Loucy (cell line): ENCODE measurements at regions not wholly inside any gene's neighbourhood (a gene's known extent, or its start where the extent isn't known, plus 50 kb on each side); places are given as distances from the start of the nearest gene placed in this dataset.

ENCODE experiments used
- H2AFZ ChIP-seq: fragments of 200-600 bp; sonication (generic); 2 replicates; pipeline ENCODE4 v1.6.0; 2016; ENCODE audit warnings: antibody characterized with exemption, mild to moderate bottlenecking, low read length, moderate library complexity
- H3F3A ChIP-seq: fragments of 200-600 bp; 2 replicates; pipeline ENCODE4 v1.6.0; 2016; ENCODE audit warnings: antibody characterized with exemption, low read depth, mild to moderate bottlenecking
- H3K27me3 ChIP-seq: fragments of 200-600 bp; sonication (generic); 2 replicates; pipeline ENCODE4 v1.6.1; 2014; ENCODE audit warnings: low read length, mild to moderate bottlenecking; ENCODE audit not compliant: insufficient read depth, poor library complexity, severe bottlenecking
- H3K36me3 ChIP-seq: fragments of 200-600 bp; sonication (generic); 2 replicates; pipeline ENCODE4 v1.6.1; 2016; ENCODE audit warnings: low read length; ENCODE audit not compliant: insufficient read depth
- H3K4me1 ChIP-seq: fragments of 200-600 bp; sonication (generic); 2 replicates; pipeline ENCODE4 v1.5.1; 2014; ENCODE audit warnings: low read length, mild to moderate bottlenecking; ENCODE audit not compliant: insufficient read depth, poor library complexity, severe bottlenecking
- H3K4me2 ChIP-seq: fragments of 200-600 bp; sonication (generic); 2 replicates; pipeline ENCODE4 v1.6.0; 2014; ENCODE audit warnings: antibody characterized with exemption, low read length, low read depth, mild to moderate bottlenecking; ENCODE audit not compliant: poor library complexity, severe bottlenecking
- H3K4me3 ChIP-seq: fragments of 200-600 bp; sonication (generic); 2 replicates; pipeline ENCODE4 v1.5.1; 2014; ENCODE audit warnings: low read length, mild to moderate bottlenecking, mixed read lengths; ENCODE audit not compliant: poor library complexity, severe bottlenecking
- H3K79me2 ChIP-seq: fragments of 200-600 bp; sonication (generic); 2 replicates; pipeline ENCODE4 v1.6.1; 2014; ENCODE audit warnings: low read length; ENCODE audit not compliant: insufficient read depth
- H3K9ac ChIP-seq: fragments of 200-600 bp; sonication (generic); 2 replicates; pipeline ENCODE4 v1.6.0; 2014; ENCODE audit warnings: mild to moderate bottlenecking, low read depth, low read length, moderate library complexity; ENCODE audit not compliant: poor library complexity, severe bottlenecking
- H3K9me2 ChIP-seq: fragments of 200-600 bp; sonication (generic); replicated peaks from 2 replicates; pipeline ENCODE4 v1.6.1; 2016; ENCODE audit warnings: low read depth, low read length, mixed read lengths
- H3K9me3 ChIP-seq: fragments of 200-600 bp; sonication (generic); 2 replicates; pipeline ENCODE4 v1.6.1; 2014; ENCODE audit warnings: mild to moderate bottlenecking, antibody characterized with exemption, low read length, low read depth; ENCODE audit not compliant: insufficient read depth
- H4K20me1 ChIP-seq: fragments of 200-600 bp; sonication (generic); 2 replicates; pipeline ENCODE4 v1.6.0; 2014; ENCODE audit warnings: antibody characterized with exemption, low read length, mild to moderate bottlenecking; ENCODE audit not compliant: insufficient read depth, poor library complexity, severe bottlenecking
- EZH2phosphoT487 ChIP-seq: fragments of 200-600 bp; IDR thresholded peaks from 2 replicates; pipeline ENCODE4 v1.6.1; 2018; ENCODE audit warnings: antibody characterized with exemption, mild to moderate bottlenecking, moderate library complexity, borderline replicate concordance
- TF ChIP-seq, protein P1 (sequence below): fragments of 200-600 bp; sonication (generic); conservative IDR thresholded peaks from 2 replicates; pipeline ENCODE4 v1.5.1; 2014; ENCODE audit warnings: mild to moderate bottlenecking, antibody characterized with exemption, low read length

DNA sequence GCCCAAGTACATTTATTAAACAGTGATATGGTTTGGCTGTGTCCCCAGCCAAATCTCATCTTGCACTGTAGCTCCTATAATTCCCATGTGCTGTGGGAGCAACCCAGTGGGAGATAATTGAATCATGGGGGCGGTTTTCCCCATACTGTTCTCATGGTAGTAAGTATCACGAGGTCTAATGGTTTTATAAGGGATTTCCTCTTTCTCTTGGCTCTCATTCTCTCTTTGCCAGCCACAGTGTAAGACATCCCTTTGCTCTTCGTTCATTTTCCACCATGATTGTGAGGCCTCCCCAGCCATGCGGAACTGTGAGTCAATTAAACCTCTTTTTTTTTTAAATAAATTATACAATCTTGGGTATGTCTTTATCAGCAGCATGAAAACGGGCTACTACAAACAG is 228.0 kb upstream of the TP63 start:
- Histone ChIP-seq H3K9ac (no peak overlapping the region), H3F3A (no peaks in the 10 kb centered on the region), H4K20me1 (no peaks in the 10 kb centered on the region), H3K79me2 (no peaks in the 10 kb centered on the region), H3K27me3 (no peaks in the 10 kb centered on the region), H2AFZ (no peak overlapping the region), H3K36me3 (no peaks in the 10 kb centered on the region), H3K4me2 (no peak overlapping the region), H3K9me3 (no peaks in the 10 kb centered on the region), H3K4me3 (no peak overlapping the region), H3K9me2 (no peaks in the 10 kb centered on the region), H3K4me1 (no peaks in the 10 kb centered on the region)
- TF ChIP-seq EZH2phosphoT487, result no peak
- TF ChIP-seq, protein P1, sequence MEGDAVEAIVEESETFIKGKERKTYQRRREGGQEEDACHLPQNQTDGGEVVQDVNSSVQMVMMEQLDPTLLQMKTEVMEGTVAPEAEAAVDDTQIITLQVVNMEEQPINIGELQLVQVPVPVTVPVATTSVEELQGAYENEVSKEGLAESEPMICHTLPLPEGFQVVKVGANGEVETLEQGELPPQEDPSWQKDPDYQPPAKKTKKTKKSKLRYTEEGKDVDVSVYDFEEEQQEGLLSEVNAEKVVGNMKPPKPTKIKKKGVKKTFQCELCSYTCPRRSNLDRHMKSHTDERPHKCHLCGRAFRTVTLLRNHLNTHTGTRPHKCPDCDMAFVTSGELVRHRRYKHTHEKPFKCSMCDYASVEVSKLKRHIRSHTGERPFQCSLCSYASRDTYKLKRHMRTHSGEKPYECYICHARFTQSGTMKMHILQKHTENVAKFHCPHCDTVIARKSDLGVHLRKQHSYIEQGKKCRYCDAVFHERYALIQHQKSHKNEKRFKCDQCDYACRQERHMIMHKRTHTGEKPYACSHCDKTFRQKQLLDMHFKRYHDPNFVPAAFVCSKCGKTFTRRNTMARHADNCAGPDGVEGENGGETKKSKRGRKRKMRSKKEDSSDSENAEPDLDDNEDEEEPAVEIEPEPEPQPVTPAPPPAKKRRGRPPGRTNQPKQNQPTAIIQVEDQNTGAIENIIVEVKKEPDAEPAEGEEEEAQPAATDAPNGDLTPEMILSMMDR, result no peak

- no peaks in the 10 kb centered on the region for H3K79me2 ChIP-seq
Measured at GRCh38 chr3:189404024-189404423, 227.2 kb upstream of the TP63 start.

DNA sequence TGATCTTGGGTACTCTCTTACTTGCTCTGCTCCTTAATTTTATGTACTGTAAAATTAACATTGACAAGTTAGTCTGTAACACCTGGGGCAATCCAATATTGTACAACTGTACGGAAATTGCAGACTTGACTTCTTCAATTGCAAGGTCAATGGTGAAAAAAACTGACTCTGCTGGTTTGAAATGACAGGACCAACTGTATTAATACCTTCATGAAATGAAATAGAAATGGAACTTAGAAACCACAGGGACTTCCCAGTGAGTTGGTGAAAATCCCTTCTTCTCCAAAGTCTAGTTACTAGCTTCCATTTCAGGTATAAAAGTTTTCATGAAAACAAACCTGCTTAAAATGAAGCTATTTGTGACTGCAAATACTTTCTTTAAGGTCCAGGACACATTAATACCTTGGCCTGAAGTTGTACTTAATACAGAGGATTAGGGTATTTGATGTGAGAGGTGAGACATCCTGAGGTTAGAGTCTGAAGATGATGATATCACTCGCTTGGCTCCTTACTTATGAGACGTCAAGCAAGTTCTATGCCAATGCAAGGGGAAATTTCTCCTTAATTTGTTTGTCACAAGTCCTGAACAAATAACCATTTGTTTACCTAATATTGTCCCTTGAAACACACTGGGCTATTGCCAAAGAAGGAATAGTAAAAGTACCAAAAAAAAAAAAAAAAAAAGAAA is 226.2 kb upstream of the TP63 start:
- no peaks in the 10 kb centered on the region for H3K36me3 ChIP-seq
- H3F3A ChIP-seq, result no peaks in the 10 kb centered on the region
- H3K4me1 ChIP-seq, result no peaks in the 10 kb centered on the region
- no peaks in the 10 kb centered on the region for H4K20me1 ChIP-seq
- H3K9ac ChIP-seq, result no peak overlapping the region
- no peaks in the 10 kb centered on the region for H3K9me2 ChIP-seq
- no peaks in the 10 kb centered on the region for H3K9me3 ChIP-seq
- TF ChIP-seq, protein P1, result no peak
- TF ChIP-seq EZH2phosphoT487, result no peak
- no peaks in the 10 kb centered on the region for H3K27me3 ChIP-seq
- H3K79me2 ChIP-seq, result no peaks in the 10 kb centered on the region
- H2AFZ ChIP-seq, result no peak overlapping the region
- no peak overlapping the region for H3K4me3 ChIP-seq
- no peak overlapping the region for H3K4me2 ChIP-seq

More at GRCh38 chr3:189404024-189404423, 227.2 kb upstream of the TP63 start:
- Histone ChIP-seq H3K27me3 (no peaks in the 10 kb centered on the region), H4K20me1 (no peaks in the 10 kb centered on the region), H3F3A (no peaks in the 10 kb centered on the region), H3K4me1 (no peaks in the 10 kb centered on the region), H3K4me3 (no peak overlapping the region), H3K9me2 (no peaks in the 10 kb centered on the region), H3K4me2 (no peak overlapping the region), H3K9me3 (no peaks in the 10 kb centered on the region), H3K9ac (no peak overlapping the region), H2AFZ (no peak overlapping the region), H3K36me3 (no peaks in the 10 kb centered on the region)
- no peak for TF ChIP-seq EZH2phosphoT487
- TF ChIP-seq, protein P1, result no peak
